Adrenal gland (tissue), 9 donors: ENCODE measurements at regions not wholly inside any gene's neighbourhood (a gene's known extent, or its start where the extent isn't known, plus 50 kb on each side); places are given as distances from the start of the nearest gene placed in this dataset.

Experiments used
- DNase-seq, 7 donors: peaks; one replicate each; pipeline ENCODE4 v3.0.0-alpha.2; 2019 to 2020
- H3K27ac ChIP-seq, 5 donors: fragments of 200-600 bp; sonication (generic) in 4 of 5; 1 replicate in 3 of 5; 2 replicates in 2 of 5; pipeline versions ENCODE4 v1.5.1 to v1.8.0; 2016 to 2020; ENCODE audit warnings: mild to moderate bottlenecking in 1 of 5
- H3K27me3 ChIP-seq: fragments of 200-600 bp; 2 replicates; pipeline ENCODE4 v1.8.0; 2021
- H3K36me3 ChIP-seq, 2 donors: fragments of 200-600 bp; replicated peaks in 1 of 2; 1 replicate in 1 of 2; 2 replicates in 1 of 2; pipeline versions ENCODE4 v1.5.1 to v1.8.0; 2018 to 2022
- H3K4me1 ChIP-seq, 2 donors: fragments of 200-600 bp; replicated peaks in 1 of 2; 1 replicate in 1 of 2; 2 replicates in 1 of 2; pipeline versions ENCODE4 v1.5.1 to v1.8.0; 2018 to 2021
- H3K4me3 ChIP-seq, 4 donors: fragments of 200-600 bp; sonication (generic) in 3 of 4; one replicate each; pipeline ENCODE4 v1.5.1; 2016 to 2018
- H3K9me3 ChIP-seq, 3 donors: fragments of 200-600 bp; sonication (generic) in 1 of 3; replicated peaks in 1 of 3; 1 replicate in 2 of 3; 2 replicates in 1 of 3; pipeline versions ENCODE4 v1.5.1 to v1.8.0; 2016 to 2021
- POLR2A ChIP-seq, 2 donors: fragments of 450-650 bp; IDR thresholded peaks; one replicate each; pipeline ENCODE4 v1.6.1; 2017; ENCODE audit warnings: antibody characterized with exemption in 2 of 2, mild to moderate bottlenecking in 2 of 2, moderate library complexity in 1 of 2
- WGBS, 4 donors: extraction: QIAGEN DNeasy Blood & Tissue Kit in 2 of 4; methylation state at CpG; one replicate each; pipeline versions ENCODE4 v1.1.5 to v1.1.7; 2013 to 2017; 5-methylcytosine and 5-hydroxymethylcytosine counted together
- intact Hi-C, 2 donors: fragments of 100-400 bp; cut with DNase I; formaldehyde crosslinking; loops; one replicate each; pipeline versions ENCODE4 v1.14.1 to v1.15.0; 2022 to 2023
- TF ChIP-seq, protein P1 (sequence below), 6 experiments: fragments of 450-650 bp in 4 of 6; fragments of 200-600 bp in 2 of 6; sonication (generic) in 1 of 6; IDR thresholded peaks; 1 replicate in 5 of 6; 2 replicates in 1 of 6; pipeline versions ENCODE4 v1.5.1 to v1.8.0; 2016 to 2021; ENCODE audit warnings: antibody characterized with exemption in 6 of 6, mild to moderate bottlenecking in 2 of 6, moderate library complexity in 1 of 6
- donor health status: healthy with polysubstance abuse.
- donor health status: Bipolar disorder and iron deficiency.
- donor health status: DM: yes; HTN: yes; CAD: no.
- donor health status: DM: no; HTN: no; CAD: no.
- donor health status: DM: no; HTN: no; CAD: no.

- no peak for DNase-seq
- intact Hi-C loops, result no loop called here
- Histone ChIP-seq H3K4me1 (no peaks in the 10 kb centered on the region), H3K27ac (no peak overlapping the region), H3K4me3 (no peak overlapping the region), H3K27me3 (no peaks in the 10 kb centered on the region), H3K9me3 (peaks cover 0 to 5% (median 0%) of the 10 kb centered on the region in 3 donors), H3K36me3 (no peaks in the 10 kb centered on the region)
- TF ChIP-seq POLR2A (IDR thresholded peaks at IDR 0.05), result no peak
- TF ChIP-seq, protein P1, sequence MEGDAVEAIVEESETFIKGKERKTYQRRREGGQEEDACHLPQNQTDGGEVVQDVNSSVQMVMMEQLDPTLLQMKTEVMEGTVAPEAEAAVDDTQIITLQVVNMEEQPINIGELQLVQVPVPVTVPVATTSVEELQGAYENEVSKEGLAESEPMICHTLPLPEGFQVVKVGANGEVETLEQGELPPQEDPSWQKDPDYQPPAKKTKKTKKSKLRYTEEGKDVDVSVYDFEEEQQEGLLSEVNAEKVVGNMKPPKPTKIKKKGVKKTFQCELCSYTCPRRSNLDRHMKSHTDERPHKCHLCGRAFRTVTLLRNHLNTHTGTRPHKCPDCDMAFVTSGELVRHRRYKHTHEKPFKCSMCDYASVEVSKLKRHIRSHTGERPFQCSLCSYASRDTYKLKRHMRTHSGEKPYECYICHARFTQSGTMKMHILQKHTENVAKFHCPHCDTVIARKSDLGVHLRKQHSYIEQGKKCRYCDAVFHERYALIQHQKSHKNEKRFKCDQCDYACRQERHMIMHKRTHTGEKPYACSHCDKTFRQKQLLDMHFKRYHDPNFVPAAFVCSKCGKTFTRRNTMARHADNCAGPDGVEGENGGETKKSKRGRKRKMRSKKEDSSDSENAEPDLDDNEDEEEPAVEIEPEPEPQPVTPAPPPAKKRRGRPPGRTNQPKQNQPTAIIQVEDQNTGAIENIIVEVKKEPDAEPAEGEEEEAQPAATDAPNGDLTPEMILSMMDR (IDR thresholded peaks at IDR 0.05), result no peak
- 87 to 95% (median 90%) methylated on average over 1 of the region's 1 CpG for WGBS, 4 donors
Measured at GRCh38 chr10:65701168-65701776, 1224.6 kb upstream of the LRRTM3 start.

DNA sequence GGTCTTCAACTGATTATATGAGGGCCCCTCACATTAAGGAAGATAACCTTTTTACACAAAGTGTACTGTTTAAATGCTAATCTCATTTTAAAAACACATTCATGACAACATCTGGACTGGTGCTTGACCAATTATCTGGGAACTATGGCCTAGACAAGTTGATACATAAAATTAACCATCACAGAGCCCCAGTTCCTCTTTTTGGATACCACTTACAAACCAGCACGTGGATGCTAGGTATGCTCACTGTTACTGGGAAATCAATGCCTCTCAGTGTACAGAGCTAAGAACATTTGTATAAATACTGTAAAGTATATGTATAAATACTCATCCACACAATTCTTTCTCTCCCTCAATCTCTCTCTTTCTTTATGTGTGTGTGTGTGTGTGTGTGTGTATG is 1217.8 kb upstream of the LRRTM3 start:
- Histone ChIP-seq H3K27me3 (no peaks in the 10 kb centered on the region), H3K4me1 (no peaks in the 10 kb centered on the region), H3K27ac (no peak overlapping the region), H3K4me3 (no peak overlapping the region), H3K36me3 (no peaks in the 10 kb centered on the region), H3K9me3 (peaks cover 0 to 10% (median 0%) of the 10 kb centered on the region in 3 donors)
- intact Hi-C loops, result no loop called here
- no peak for DNase-seq
- no peak for TF ChIP-seq POLR2A (IDR thresholded peaks at IDR 0.05)
- TF ChIP-seq, protein P1 (IDR thresholded peaks at IDR 0.05), result no peak
- WGBS, 4 donors, result 0 to 82% (median 56%) methylated on average over 1 of the region's 1 CpG

DNA sequence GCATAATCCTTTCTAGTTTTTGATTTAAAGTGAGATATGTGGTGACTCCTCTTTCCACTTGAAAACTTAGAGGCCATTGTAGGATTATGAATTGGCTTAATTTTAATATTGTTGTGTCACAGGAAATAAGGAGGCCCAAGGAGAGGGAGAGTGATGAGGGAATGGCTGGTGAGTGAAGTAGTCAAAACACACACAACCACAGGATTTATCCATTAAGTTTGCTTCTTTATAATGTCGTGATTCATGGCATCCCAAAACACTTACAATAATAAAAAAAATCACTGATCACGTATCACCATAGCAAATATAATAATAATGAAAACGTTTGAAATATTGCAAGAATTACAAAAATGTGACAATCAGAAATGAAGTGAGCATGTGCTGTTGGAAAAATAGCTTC is 1215.5 kb upstream of the LRRTM3 start:
- TF ChIP-seq, protein P1 (IDR thresholded peaks at IDR 0.05), result no peak
- no peak for TF ChIP-seq POLR2A (IDR thresholded peaks at IDR 0.05)
- intact Hi-C loops, result no loop called here
- no peak for DNase-seq
- no peaks in the 10 kb centered on the region for H3K4me1 ChIP-seq
- H3K36me3 ChIP-seq, result no peaks in the 10 kb centered on the region
- peaks cover 0 to 5% (median 0%) of the 10 kb centered on the region in 3 donors for H3K9me3 ChIP-seq
- H3K4me3 ChIP-seq, result no peak overlapping the region
- no peaks in the 10 kb centered on the region for H3K27me3 ChIP-seq
- no peak overlapping the region for H3K27ac ChIP-seq
- 69 to 74% (median 71%) methylated on average over 3 of the region's 3 CpGs for WGBS, 4 donors

DNA sequence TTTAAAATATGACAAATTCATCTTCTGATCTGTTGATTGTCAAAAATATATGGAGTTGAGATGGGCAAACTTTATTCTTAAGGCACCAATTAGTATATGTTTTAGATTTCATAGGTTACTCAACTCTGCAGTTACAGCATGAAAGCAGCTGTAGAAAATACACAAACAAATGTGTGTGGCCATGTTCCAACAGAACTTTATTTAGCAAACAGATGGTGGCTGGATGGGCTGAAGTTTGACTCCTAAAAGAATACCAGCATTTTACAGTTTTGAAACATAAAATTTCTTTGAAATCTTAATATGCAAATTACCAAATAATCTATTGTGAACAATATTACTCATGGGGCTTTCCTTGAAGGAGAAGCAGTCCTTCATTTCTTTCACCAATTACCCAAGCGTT is 1206.0 kb upstream of the LRRTM3 start:
- Histone ChIP-seq H3K4me3 (no peak overlapping the region), H3K4me1 (no peaks in the 10 kb centered on the region), H3K9me3 (no peaks in the 10 kb centered on the region), H3K27ac (no peak overlapping the region), H3K36me3 (no peaks in the 10 kb centered on the region), H3K27me3 (no peaks in the 10 kb centered on the region)
- TF ChIP-seq, protein P1 (IDR thresholded peaks at IDR 0.05), result no peak
- no peak for TF ChIP-seq POLR2A (IDR thresholded peaks at IDR 0.05)
- WGBS, 4 donors, result 62 to 75% (median 68%) methylated on average over 1 of the region's 1 CpG
- intact Hi-C loops, result no loop called here
- no peak for DNase-seq
